ENCODE measurements at regions not wholly inside any gene's neighbourhood (a gene's known extent, or its start where the extent isn't known, plus 50 kb on each side); places are given as distances from the start of the nearest gene placed in this dataset.

- TF ChIP-seq CTCF (IDR thresholded peaks at IDR 0.05), result no peak
- TF ChIP-seq, protein P1, sequence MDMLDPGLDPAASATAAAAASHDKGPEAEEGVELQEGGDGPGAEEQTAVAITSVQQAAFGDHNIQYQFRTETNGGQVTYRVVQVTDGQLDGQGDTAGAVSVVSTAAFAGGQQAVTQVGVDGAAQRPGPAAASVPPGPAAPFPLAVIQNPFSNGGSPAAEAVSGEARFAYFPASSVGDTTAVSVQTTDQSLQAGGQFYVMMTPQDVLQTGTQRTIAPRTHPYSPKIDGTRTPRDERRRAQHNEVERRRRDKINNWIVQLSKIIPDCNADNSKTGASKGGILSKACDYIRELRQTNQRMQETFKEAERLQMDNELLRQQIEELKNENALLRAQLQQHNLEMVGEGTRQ (IDR thresholded peaks at IDR 0.05), result no peak
Measured at GRCh38 chr12:76247992-76248391, 100.2 kb downstream of the BBS10 start.
